ENCODE measurements at regions not wholly inside any gene's neighbourhood (a gene's known extent, or its start where the extent isn't known, plus 50 kb on each side); places are given as distances from the start of the nearest gene placed in this dataset.

DNA sequence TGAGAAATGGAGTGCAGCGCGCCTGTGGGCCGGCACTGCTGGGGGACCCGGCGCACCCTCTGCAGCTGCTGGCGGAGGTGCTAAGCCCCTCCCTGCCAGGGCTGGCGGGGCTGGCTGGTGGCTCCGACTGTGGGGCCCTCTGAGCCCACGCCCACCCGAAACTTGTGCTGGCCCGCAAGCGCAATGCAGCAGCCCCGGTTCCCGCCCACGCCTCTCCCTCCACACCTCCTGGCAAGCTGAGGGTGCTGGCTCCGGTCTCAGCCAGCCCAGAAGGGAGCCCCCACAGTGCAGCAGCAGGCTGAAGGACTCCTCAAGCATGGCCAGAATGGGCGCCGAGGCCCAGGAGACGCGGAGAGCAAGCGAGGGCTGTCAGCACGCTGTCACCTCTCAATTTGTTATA lies 1063.0 kb upstream of the AUTS2 start:
- DNase-seq (ENCODE audit: low read depth in 2 of 2) = no peak

DNA sequence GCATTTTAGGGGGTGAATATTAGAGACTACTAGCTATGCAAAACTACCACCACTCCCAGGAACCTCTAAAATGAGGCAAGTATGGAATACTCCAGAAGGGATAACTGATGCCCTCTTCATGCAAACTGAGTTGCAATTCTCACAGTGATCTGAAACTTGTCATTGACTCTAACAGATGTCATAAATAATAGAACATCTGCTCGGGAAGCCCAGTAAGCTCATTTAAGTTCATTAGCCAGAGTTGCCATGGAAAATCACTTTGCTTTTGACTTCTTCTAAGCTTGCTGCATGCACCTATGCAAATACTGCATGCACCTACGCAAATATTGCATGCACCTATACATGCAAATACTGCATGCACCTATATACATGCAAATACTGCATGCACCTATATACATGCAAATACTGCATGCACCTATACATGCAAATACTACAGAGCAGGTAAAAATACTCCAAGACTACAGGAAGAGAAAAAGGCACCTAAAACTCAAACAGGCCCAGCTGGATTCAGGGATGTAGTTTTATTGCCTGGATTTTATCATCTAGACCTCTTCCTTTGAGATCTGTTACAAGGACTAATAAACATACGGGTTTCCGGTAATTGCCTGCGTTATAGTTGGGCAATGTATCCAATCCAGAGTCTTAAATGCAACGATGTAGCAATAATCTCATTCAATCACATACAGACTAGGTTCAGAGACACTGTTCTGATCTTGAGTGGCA lies 1061.1 kb upstream of the AUTS2 start:
- no peak for DNase-seq (ENCODE audit: low read depth in 2 of 2)

DNA sequence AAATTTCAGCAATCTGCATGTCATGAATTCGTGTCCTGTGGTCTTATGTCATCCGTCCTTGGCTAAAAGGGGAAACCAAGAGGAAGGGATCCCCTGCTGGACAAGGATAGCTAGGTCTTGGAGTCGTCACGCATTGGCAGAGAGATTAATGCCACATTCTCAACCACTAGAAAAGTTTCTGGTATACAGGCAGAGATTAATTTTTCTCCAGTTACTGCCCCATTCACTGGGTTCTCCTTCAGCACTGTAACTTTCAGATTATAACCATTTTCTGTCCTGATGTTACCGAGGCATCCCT lies 1060.6 kb upstream of the AUTS2 start:
- no peak for DNase-seq (ENCODE audit: low read depth in 2 of 2)

DNA sequence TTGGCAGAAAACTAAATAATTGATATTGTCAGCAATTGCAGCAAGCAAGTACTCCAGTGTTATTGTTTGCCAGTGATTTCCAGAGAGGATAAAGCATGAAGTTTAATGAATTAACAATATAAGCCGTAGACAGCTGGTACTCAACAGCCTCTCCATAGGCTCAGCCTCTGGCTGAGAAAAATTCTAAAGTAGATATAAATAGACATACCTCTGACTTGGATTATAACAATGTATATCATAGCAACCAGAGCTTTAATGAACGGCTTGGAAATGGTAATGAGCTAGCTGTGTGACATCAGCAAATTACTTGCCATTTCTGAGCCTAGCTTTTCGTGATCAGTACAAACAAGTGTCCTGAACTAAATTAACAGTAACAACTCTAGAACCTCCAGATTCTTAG lies 1055.4 kb upstream of the AUTS2 start:
- no peak for DNase-seq (ENCODE audit: low read depth in 2 of 2)

DNA sequence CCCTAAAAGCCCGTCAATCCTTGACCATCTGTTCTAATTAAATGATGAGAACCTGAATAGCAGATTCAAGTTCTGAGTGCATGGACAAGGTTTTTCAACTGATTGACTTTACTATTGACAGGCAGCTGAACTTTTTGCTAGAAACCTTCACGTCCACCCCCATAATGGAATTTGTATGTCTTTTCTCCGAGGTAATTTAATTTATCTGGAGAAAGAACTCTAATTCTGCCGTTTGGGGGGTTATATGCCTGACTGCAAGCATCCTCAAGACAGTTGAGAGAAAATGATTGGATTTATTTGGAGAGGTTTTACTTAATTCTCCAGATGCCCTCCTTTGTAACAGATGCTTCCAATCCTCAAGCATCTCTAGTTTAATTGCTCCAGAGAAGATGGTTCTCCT lies 1053.4 kb upstream of the AUTS2 start:
- no peak for DNase-seq (ENCODE audit: low read depth in 2 of 2)

DNA sequence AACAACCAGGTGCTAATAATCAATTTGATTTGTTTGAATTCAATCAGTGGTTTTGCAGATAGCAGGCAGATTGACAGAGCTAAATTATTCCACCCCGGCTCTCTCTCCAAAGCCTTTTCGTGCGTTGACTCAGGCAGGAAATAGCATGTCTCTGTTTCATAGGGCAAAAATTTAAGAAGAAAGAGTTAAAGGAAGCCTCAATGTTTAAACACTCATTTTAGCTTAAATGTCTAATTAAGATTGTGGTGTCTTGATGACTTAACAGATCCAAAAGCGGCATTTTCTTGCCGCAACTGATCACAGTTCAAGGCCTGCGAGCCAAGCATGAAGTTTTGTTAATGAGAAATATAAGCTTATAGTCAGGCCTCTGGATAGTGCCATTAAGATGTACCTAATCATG lies 1051.1 kb upstream of the AUTS2 start:
- DNase-seq (ENCODE audit: low read depth in 2 of 2) = no peak

DNA sequence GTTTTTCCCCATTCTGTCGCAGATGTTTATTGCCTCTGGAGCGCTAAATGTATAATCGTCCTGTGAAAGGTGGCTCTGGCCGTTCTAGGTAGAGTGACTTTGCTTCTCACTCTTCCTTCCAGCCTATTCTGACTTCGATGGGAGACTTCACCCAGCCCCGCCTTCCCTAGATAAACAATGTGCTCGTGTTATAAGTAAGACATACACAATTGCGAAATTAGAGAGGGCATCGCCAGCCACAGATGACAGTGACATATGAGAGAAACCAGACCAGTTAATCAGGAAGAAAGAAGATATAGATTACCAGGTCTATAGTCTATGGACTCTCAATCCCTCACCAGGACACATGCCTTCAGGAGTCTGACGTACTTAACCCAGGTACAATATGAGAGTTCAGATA lies 1050.5 kb upstream of the AUTS2 start:
- DNase-seq (ENCODE audit: low read depth in 2 of 2) = no peak

DNA sequence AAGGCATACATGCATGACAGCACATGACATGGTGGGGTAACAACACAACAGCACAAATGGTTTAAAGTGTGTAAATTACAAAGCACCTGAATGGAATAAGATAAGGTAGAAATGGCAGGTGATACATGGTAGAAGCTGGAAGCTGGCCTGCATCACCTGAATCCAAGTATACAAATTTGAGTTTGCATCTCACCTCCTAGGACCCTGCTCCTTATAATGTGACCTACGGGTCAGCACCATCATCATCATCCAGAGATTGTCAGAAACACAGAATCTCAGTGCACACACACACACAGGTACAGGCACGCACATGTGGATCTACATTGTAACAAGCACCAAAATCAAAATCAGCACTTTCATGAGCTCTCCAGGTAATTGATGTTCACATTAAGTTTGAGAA lies 1048.2 kb upstream of the AUTS2 start:
- DNase-seq (ENCODE audit: low read depth in 2 of 2) = no peak

DNA sequence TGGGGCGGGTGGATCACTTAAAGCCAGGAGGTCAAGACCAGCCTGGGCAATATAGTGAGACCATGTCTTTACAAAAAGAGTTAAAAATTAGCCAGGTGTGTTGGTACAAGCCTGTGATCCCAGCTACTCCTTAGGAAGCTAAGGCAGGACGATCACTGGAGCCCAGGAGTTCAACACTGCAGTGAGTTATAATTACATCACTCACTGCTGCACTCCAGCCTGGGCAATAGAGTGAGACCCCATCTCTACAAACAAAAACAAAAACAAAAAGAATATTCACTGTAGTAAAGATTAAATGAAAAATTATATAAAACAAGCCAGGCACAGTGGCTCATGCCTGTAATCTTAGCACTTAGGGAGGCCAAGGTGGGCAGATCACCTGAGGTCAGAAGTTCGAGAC lies 1047.6 kb upstream of the AUTS2 start:
- DNase-seq (ENCODE audit: low read depth in 2 of 2) = no peak

DNA sequence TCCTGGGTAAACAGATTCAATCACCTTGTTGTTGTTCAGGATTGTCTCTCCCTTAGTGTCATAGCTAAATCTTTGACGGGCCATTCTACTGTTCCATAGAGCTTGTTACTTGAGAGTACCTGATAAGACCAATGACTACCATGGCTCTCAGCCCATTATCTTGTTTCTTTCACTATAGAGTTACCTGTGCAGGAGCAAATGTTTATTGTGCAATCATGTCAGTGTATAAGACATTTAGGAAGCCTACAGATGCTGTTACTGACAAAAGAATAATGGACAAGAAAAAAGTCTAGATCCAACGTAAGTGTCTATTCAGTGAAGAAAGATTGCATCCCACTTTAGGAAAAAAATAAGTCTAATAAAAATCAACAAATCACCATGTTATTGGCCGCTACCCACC lies 1041.7 kb upstream of the AUTS2 start:
- no peak for DNase-seq (ENCODE audit: low read depth in 2 of 2)

DNA sequence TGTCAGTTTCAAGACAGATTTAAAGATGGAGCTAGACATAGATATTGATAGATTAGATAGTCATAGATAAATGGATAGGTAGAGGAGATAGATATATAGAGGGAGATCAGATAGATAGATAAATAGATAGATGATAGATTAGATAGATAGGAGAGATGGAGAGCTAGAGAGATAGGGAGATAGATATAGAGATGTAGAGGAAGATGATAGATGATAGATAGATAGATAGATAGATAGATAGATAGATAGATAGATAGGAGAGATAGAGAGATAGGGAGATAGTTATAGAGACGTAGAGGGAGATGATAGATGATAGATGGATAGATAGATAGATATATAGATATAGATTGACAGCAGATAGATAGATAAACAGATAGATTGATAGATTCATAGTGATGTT lies 1038.8 kb upstream of the AUTS2 start:
- no peak for DNase-seq (ENCODE audit: low read depth in 2 of 2)

DNA sequence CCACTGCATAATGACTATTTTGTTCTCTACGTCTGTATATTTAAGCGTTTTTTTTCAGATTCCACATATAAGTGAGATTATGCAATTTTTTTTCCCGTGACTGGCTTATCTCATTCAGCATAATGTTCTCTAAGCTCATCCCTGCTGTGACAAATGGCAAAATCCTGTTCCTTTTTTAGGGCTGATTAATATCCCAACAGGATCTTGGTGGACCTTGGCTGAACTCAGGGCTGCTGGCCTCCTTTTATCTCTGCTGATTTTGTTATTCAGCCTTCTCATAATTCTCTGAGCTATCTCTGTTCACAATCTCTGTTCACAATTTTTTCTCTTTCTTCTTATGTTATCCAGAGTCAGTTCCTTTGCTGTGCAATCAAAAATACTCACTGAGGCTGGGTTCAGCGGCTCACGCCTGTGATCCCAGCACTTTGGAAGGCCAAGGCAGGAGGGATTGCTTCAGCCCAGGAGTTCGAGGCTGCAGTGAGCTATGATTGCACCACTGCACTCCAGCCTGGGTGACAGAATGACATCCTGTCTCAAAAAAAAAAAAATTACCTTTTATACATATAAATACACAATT lies 1035.9 kb upstream of the AUTS2 start:
- no peak for DNase-seq (ENCODE audit: low read depth in 2 of 2)

DNA sequence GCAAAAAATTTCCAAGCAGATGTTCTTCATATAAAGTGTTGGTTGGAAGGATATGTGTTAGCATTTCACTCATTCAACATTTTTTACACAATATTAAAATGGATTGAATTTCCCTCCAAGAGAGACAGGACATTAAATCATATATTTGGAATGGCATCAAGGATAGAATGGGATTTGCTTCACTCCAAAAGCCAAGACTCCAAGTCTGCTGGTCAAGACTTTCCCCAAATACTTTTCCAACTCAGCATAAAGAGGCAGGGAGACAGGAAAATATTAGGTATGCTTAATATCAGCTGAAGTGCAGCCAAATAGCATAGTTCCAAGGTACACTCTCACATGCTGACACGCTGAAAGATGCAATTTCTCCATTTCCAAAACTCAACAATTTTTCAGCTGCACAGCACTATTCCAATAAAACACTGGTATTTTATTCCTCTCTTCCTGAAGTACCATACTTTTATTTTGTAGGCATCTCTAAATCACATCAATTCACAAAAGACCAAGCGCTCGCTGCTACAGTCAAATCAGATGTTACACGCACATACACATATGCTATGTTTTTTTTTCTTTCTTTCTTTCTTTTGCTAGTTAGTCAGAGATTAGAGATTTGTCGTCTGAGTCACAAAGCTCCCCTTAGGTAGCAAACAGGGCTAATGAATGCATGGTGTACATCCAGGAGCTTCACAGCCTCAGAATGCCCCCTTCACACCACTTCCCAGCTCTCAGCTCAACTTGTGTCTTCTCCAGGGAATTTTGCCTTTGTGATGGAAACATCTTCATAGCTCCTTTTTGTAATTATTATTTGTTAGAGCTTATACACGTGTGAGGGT lies 1033.8 kb upstream of the AUTS2 start:
- no peak for DNase-seq (ENCODE audit: low read depth in 2 of 2)

DNA sequence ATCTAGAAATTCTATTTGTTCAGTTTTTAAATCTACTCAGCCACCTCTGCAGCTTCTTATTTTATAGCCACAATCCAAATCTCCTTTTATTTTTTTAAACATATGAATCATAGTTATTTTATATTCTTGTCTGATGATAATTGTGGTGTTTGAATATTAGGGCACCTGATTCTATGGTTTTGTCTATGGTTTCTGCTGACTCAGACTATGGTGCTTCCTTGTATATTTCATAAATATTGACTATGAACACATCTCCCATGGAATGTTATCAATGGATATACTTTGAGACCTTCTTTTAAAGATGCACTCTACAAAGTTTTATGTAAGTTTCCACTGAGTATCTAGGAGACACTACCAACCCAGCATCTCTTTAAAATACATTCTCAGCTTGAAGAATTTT lies 1027.0 kb upstream of the AUTS2 start:
- DNase-seq (ENCODE audit: low read depth in 2 of 2) = no peak

DNA sequence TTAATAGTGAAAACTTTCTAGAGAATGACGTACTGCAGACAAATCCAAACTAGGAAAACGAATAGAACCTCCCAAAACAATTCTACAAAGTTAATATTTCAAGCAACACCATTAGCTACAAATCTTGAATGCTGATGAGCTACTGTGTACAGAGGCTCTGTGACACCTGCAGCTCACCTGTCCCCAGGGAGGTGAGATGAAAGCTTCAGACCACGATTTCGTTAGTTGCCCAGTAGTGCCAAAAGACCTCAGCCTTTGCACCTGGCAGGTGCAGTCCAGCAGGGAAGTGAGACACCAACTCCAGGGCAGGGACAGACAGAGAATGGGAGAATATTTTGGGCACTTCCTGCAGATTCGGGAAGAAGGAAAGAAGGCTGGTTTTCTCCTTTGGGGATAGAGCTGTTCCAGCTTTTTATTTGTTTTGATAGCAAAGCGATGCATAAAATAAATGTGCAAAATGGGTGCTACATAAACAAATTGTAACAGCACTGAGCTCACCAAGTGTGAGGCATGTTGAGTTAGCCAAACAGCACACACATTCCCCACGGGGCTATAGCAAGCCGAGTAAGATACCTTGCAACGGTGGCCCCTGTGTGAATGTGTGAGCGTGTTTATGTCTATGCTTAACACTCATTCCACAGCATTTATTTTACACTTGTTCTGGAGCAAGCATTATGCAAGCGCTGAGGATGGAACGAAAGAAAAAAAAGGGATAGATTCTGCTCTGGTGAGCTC lies 1024.8 kb upstream of the AUTS2 start:
- DNase-seq (ENCODE audit: low read depth in 2 of 2) = no peak

DNA sequence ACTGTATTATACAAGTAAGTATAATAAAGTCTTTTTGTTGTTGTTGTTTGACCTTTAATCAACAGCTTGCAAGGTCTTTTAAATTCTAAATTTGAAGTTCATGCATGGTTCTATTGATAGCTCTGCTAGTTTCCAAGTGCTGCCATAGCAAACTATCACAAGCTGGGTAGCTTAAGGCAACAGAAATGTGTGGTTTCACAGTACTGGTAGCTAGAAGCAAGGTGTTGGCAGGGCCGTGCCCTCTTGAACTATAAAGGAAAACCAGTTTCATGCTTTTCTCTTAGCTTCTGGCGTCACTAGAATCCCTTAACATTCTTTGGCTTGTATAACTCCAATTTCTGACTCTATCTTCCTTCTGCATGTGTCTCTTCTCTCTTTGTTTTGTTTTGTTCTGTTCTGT lies 1021.9 kb upstream of the AUTS2 start:
- no peak for DNase-seq (ENCODE audit: low read depth in 2 of 2)

DNA sequence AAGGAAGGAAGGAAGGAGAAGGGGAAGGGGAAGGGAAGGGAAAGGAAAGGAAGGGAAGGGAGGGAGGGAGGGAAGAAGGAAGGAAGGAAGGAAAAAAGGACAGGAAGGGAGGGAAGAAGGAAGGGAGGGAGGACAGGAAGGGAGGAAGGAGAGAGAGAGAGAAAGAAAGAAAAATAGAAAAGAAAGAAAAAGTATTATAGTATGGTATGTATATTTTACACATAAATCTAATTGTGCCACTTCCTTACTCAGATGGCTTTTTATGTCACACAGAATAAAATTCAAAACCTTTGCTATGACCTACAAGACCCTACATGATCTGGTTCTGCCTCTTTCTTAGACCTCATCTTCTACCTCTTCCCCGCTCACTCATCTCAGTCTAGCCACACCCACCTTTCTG lies 1016.9 kb upstream of the AUTS2 start:
- no peak for DNase-seq (ENCODE audit: low read depth in 2 of 2)

DNA sequence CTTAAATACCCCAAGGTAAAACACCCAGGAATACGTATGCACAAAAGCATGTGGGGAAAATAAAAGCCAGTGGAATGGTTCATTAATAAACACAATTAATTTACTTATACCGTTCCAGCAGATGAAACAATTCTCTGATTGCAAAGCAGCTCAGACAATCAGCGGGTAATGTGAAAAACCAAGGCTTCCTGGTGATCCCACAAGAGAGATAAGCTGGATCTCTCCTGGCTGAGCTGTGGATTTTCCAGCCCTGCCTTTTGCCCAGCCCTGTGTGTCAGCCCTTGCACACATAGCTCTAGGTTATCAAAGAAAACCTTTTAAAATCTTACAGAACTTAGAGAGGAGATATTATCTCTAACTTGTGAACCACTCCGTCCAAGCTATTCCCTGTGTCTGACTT lies 1010.7 kb upstream of the AUTS2 start:
- DNase-seq (ENCODE audit: low read depth in 2 of 2) = no peak

DNA sequence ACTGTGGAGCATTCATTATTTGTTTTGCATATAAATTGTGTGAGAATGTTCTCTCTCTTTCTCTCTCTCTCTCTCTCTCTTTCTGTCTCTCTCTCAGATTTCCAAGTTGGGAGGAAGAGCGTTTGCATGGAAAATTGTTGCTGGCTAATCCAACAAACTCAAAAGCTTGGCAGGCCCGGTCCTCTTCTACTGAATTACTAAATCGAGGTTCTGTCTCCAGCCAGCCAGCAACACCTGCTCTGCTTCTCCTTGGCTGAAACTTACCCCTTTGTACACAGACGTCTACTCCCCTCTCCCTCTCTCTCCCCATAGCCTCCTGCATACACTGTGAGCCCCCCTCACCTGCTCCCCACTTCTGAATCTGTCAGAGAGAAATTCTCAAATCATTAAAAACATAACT lies 996.4 kb upstream of the AUTS2 start:
- DNase-seq (ENCODE audit: low read depth in 2 of 2) = no peak

DNA sequence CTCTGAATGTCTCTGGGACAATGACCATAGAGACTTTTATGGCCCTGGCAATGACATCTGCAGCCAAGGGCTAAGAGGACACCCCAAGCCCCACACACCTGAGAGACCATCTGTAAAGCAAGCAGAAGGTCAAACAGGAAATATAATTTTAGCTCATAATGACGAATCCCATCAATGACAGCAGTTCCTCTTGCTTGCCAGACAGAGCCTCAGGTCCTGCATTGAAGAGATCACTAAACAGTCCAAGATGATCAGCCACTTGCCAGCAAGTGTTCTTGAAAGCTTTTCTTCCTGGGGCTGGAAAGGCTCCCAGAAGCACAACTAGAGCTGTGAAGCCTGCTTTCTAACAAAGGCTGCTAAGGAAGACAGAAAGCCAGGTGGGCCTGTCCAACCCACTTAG lies 993.7 kb upstream of the AUTS2 start:
- DNase-seq (ENCODE audit: low read depth in 2 of 2) = no peak

DNA sequence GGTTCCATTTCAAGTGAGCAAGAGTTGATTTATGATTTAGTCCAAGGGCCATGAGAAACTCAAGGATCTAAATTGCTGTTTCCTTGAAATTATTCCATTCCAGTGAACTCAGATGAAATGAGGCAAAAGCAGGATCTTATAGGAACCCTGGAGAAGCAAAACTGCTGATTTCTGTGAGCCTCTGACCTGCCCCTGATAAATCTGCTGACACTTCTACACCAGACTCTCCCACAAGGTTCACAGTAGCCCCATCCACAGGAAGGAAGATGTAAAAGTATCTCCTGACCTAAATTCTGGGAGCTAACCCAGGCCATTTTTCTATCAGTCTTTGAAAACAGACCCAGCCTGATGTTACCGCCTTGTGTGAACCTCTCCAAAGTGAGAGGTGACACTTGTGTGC lies 987.6 kb upstream of the AUTS2 start:
- DNase-seq (ENCODE audit: low read depth in 2 of 2) = no peak

DNA sequence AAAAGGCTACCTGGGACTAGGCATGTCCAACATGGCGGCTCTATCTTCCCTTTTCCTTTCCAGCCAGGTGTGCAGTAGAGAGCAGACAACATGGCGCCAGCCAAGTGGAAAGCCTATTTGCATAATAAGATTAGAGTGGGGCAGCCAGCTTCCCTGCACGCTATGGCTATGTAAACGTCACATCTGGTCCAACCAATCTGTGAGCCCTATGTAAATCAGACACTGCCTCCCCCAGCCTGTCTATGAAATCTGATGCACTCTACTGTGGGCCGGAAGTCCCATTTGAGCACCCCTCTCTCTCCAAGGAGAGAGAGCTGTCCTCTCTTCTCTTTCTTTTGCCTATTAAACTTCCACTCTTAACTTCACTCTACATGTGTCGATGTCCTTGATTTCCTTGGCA lies 984.9 kb upstream of the AUTS2 start:
- DNase-seq (ENCODE audit: low read depth in 2 of 2) = no peak

DNA sequence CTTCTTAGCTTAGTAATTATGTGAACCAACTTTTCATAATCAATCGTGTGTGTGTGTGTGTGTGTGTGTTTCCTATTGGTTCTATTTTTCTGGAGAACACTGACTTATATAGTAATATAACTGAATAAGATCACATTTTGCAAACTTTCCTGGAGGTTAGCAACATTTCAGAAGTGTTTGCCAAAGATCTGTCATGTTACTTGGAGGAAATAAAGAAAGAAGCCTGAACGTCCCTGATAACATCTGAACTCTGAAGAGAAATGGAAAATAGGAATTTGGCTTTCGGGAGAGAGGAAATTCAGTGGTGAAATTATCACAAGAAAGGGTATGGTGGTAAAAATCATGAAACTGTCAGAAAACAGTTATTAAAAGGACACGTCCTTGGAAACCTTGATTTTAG lies 984.4 kb upstream of the AUTS2 start:
- no peak for DNase-seq (ENCODE audit: low read depth in 2 of 2)
